K562 (cell line): ENCODE measurements at regions not wholly inside any gene's neighbourhood (a gene's known extent, or its start where the extent isn't known, plus 50 kb on each side); places are given as distances from the start of the nearest gene placed in this dataset.

Experiments
- ATAC-seq: fragments of 200-7000 bp; cut with Tn5 transposase; 3 replicates; pipeline ENCODE4 v1.9.1; 2020; ENCODE audit warnings: moderate library complexity
- BruUV-seq: library from RNA; stranded (reverse); fragments of 400-500 nt; replicated peaks from 2 replicates; lab custom pipeline; 2021; lab: Mats Ljungman, UMichigan
- CTCF ChIA-PET: fragments of 300-600 bp; formaldehyde crosslinking; extraction: SDS; loops from one replicate; lab custom pipeline; 2021; ENCODE audit warnings: low intra/inter-chr PET ratio; lab: Yijun Ruan, JAX
- POLR2A ChIA-PET: fragments of 300-600, 350-650 bp; sonication (Branson Sonifier 250); formaldehyde crosslinking; extraction: SDS; loops from one replicate; lab custom pipeline; 2021; ENCODE audit warnings: antibody characterized with exemption, inconsistent platforms; lab: Yijun Ruan, JAX
- DNase-seq, 4 experiments: peaks; one replicate each; pipeline versions ENCODE4 v3.0.0 to v3.0.0-alpha.2; 2011 to 2018; ENCODE audit warnings: low spot score in 3 of 4, mixed read lengths in 3 of 4; ENCODE audit errors: extremely low read depth in 1 of 4
- FAIRE-seq: peaks from 2 replicates; lab custom pipeline; 2011; peaks lifted over from hg19 to GRCh38; lab: Jason Lieb, UNC
- H2AFZ ChIP-seq: 2 replicates; pipeline ENCODE4 v1.6.0; 2011; ENCODE audit warnings: low read depth, low read length, control low read depth, inconsistent platforms
- H3K27ac ChIP-seq: fragments of 200-600 bp; 3 replicates; pipeline ENCODE4 v1.8.0; 2011; ENCODE audit warnings: low read depth, mild to moderate bottlenecking, control low read depth, inconsistent platforms, low read length, moderate library complexity, mixed read lengths; ENCODE audit errors: extremely low read depth
- H3K27me3 ChIP-seq, 2 experiments: fragments of 300-600 bp in 1 of 2; 2 replicates in 1 of 2; 3 replicates in 1 of 2; pipeline versions ENCODE4 v1.6.0 to v1.8.0; 2011; ENCODE audit warnings: inconsistent platforms in 2 of 2, low read length in 2 of 2, mild to moderate bottlenecking in 1 of 2, mixed read lengths in 1 of 2, moderate library complexity in 1 of 2; ENCODE audit not compliant: control insufficient read depth in 2 of 2, insufficient read depth in 2 of 2
- H3K36me3 ChIP-seq: fragments of 300-600 bp; 3 replicates; pipeline ENCODE4 v1.8.0; 2011; ENCODE audit warnings: mild to moderate bottlenecking, low read length, inconsistent platforms; ENCODE audit not compliant: control insufficient read depth, insufficient read depth
- H3K4me1 ChIP-seq, 2 experiments: fragments of 200-600 bp in 1 of 2; replicated peaks in 1 of 2; 2 replicates in 1 of 2; 3 replicates in 1 of 2; pipeline versions ENCODE4 v1.5.1 to v1.8.0; 2011; ENCODE audit warnings: inconsistent platforms in 2 of 2, low read length in 2 of 2, mild to moderate bottlenecking in 1 of 2, mixed read lengths in 1 of 2, moderate library complexity in 1 of 2; ENCODE audit not compliant: control insufficient read depth in 2 of 2, insufficient read depth in 2 of 2
- H3K4me2 ChIP-seq: 2 replicates; pipeline ENCODE4 v1.6.1; 2011; ENCODE audit warnings: low read length, control low read depth, inconsistent platforms, mixed read lengths; ENCODE audit not compliant: insufficient read depth
- H3K4me3 ChIP-seq: fragments of 200-600 bp; sonication (generic), shearing (Covaris generic); 2 replicates; pipeline ENCODE4 v1.5.1; 2016; ENCODE audit warnings: control low read depth, inconsistent platforms
- H3K79me2 ChIP-seq: fragments of 200-600 bp; 3 replicates; pipeline ENCODE4 v1.8.0; 2011; ENCODE audit warnings: low read length, inconsistent platforms; ENCODE audit not compliant: control insufficient read depth, insufficient read depth
- H3K9ac ChIP-seq, 2 experiments: 2 replicates each; pipeline versions ENCODE4 v1.6.0 to v1.6.1; 2011; ENCODE audit warnings: low read depth in 2 of 2, low read length in 2 of 2, control low read depth in 1 of 2, inconsistent platforms in 1 of 2, mild to moderate bottlenecking in 1 of 2, mixed read lengths in 1 of 2; ENCODE audit not compliant: insufficient read depth in 1 of 2
- H3K9me1 ChIP-seq: one replicate; pipeline ENCODE4 v1.6.0; 2011; ENCODE audit warnings: inconsistent platforms, mild to moderate bottlenecking, low read length, moderate library complexity; ENCODE audit not compliant: control insufficient read depth, insufficient read depth
- H3K9me3 ChIP-seq: replicated peaks from 2 replicates; pipeline ENCODE4 v1.5.1; 2011; ENCODE audit warnings: low read depth, low read length, inconsistent platforms; ENCODE audit not compliant: control insufficient read depth, insufficient read depth
- H4K20me1 ChIP-seq: replicated peaks from 2 replicates; pipeline ENCODE4 v1.6.1; 2011; ENCODE audit warnings: low read length, inconsistent platforms, mixed read lengths; ENCODE audit not compliant: control insufficient read depth, insufficient read depth
- BHLHE40 ChIP-seq: IDR thresholded peaks from 2 replicates; pipeline ENCODE4 v1.6.1; 2011; ENCODE audit warnings: low read length, improper control_type of control experiment
- CBX1 ChIP-seq: sonication (generic); IDR thresholded peaks from 2 replicates; pipeline ENCODE4 v1.6.1; 2016; ENCODE audit warnings: antibody characterized with exemption, low read depth, mild to moderate bottlenecking
- CTBP1 ChIP-seq: fragments of 450-650 bp; IDR thresholded peaks from 2 replicates; pipeline ENCODE4 v1.6.1; 2016; ENCODE audit warnings: borderline replicate concordance
- CUX1 ChIP-seq: fragments of 200-800 bp; sonication (Bioruptor generic); IDR thresholded peaks from 2 replicates; pipeline ENCODE4 v1.6.1; 2016; ENCODE audit warnings: missing genetic modification characterization, missing compliant biosample characterization
- ETS2 ChIP-seq: IDR thresholded peaks from 2 replicates; pipeline ENCODE4 v1.6.1; 2016; ENCODE audit warnings: borderline replicate concordance, missing genetic modification characterization, mild to moderate bottlenecking, moderate library complexity, missing compliant biosample characterization; ENCODE audit not compliant: poor library complexity, severe bottlenecking
- HMGXB4 ChIP-seq: sonication (generic); formaldehyde crosslinking; IDR thresholded peaks from 2 replicates; pipeline ENCODE4 v1.8.1; 2023; ENCODE audit warnings: mild to moderate bottlenecking, missing genetic modification reagents
- HNRNPUL1 ChIP-seq: fragments of 200-400 bp; formaldehyde crosslinking; IDR thresholded peaks from 2 replicates; pipeline ENCODE4 v1.6.1; 2017; ENCODE audit warnings: low read length
- HSF4 ChIP-seq: fragments of 250-450 bp; sonication (Bioruptor Pico); IDR thresholded peaks from 2 replicates; pipeline ENCODE4 v2.1.2; 2022; ENCODE audit warnings: mild to moderate bottlenecking, moderate library complexity, borderline replicate concordance
- POLR2A ChIP-seq: fragments of 450-650 bp; conservative IDR thresholded peaks from 2 replicates; pipeline ENCODE4 v1.6.1; 2016
- POLR2H ChIP-seq: IDR thresholded peaks from 2 replicates; pipeline ENCODE4 v1.6.1; 2016; ENCODE audit warnings: missing genetic modification characterization, low read depth, mild to moderate bottlenecking, control low read depth, missing compliant biosample characterization, moderate library complexity
- PRMT5 ChIP-seq: sonication (generic); formaldehyde crosslinking; IDR thresholded peaks from 2 replicates; pipeline ENCODE4 v1.5.0; 2020; ENCODE audit warnings: missing genetic modification reagents
- PTTG1 ChIP-seq: fragments of 450-650 bp; IDR thresholded peaks from 2 replicates; pipeline ENCODE4 v1.6.1; 2016; ENCODE audit warnings: low read depth, mild to moderate bottlenecking, missing genetic modification characterization, missing compliant biosample characterization
- RNF2 ChIP-seq: sonication (generic); IDR thresholded peaks from 2 replicates; pipeline ENCODE4 v1.6.1; 2016
- YY1 ChIP-seq, 3 experiments: IDR thresholded peaks; 2 replicates each; pipeline ENCODE4 v1.6.1; 2011; ENCODE audit warnings: low read length in 2 of 3, mild to moderate bottlenecking in 2 of 3, moderate library complexity in 2 of 3, borderline replicate concordance in 1 of 3, control low read depth in 1 of 3, low read depth in 1 of 3; ENCODE audit not compliant: insufficient read depth in 3 of 3, insufficient replicate concordance in 2 of 3, control insufficient read depth in 1 of 3, insufficient read length in 1 of 3; ENCODE audit errors: extremely low read depth in 1 of 3
- ZNF175 ChIP-seq: fragments of 200-800 bp; sonication (Bioruptor generic); IDR thresholded peaks from 2 replicates; pipeline ENCODE4 v1.6.1; 2016; ENCODE audit warnings: low read depth, mild to moderate bottlenecking, missing genetic modification characterization, missing compliant biosample characterization
- WGBS: fragments of 100-300 bp; shearing (Covaris generic); methylation state at CpG from one replicate; pipeline ENCODE4 v1.1.6; 2016; ENCODE audit warnings: low coverage, mixed read lengths; ENCODE audit not compliant: insufficient coverage; ENCODE audit errors: missing lambda C conversion rate; 5-methylcytosine and 5-hydroxymethylcytosine counted together
- in situ Hi-C: fragments of 300-500 bp; cut with MboI; formaldehyde crosslinking; loops from 4 replicates; pipeline ENCODE4 v1.15.0; 2018; ENCODE audit warnings: inconsistent platforms, mixed read lengths
- intact Hi-C: fragments of 100-400 bp; cut with micrococcal nuclease; formaldehyde crosslinking; loops from 2 replicates; pipeline ENCODE4 v1.14.2; 2022

GRCh38 chr9:84493284-84493947 is 152.9 kb upstream of the SLC28A3 start:
- Histone ChIP-seq H3K9me3 (no peaks in the 10 kb centered on the region), H3K36me3 (no peaks in the 10 kb centered on the region), H3K9ac (no peak overlapping the region), H4K20me1 (no peaks in the 10 kb centered on the region), H2AFZ (no peak overlapping the region), H3K9me1 (no peaks in the 10 kb centered on the region), H3K4me2 (no peak overlapping the region), H3K4me1 (no peaks in the 10 kb centered on the region), H3K27ac (no peak overlapping the region), H3K4me3 (no peak overlapping the region), H3K79me2 (no peaks in the 10 kb centered on the region), H3K27me3 (no peaks in the 10 kb centered on the region)
- BruUV-seq = no TSS peak
- DNase-seq (no peak), ATAC-seq (no peak), FAIRE-seq (no peak)
- CTCF ChIA-PET = no interaction called here
- TF ChIP-seq HMGXB4 (CRISPR knock-in tag) (no peak), POLR2A (no peak), CTBP1 (no peak), PRMT5 (CRISPR knock-in tag) (no peak), POLR2H (tag) (no peak), PTTG1 (tag) (no peak), CBX1 (no peak), CUX1 (no peak), HSF4 (CRISPR knock-in tag) (no peak), RNF2 (no peak), BHLHE40 (no peak), YY1 (IDR thresholded peaks at IDR 0.05; ENCODE audit: borderline replicate concordance in 1 of 3, control insufficient read depth in 1 of 3, extremely low read depth in 1 of 3, insufficient read depth in 3 of 3, insufficient read length in 1 of 3, insufficient replicate concordance in 2 of 3, low read depth in 1 of 3, low read length in 2 of 3) (no peak), HNRNPUL1 (no peak), ZNF175 (no peak), ETS2 (no peak)
- intact Hi-C loops (no loop called here), in situ Hi-C loops (no loop called here)
- POLR2A ChIA-PET = no interaction called here
- WGBS = 0% methylated on average over 5 of the region's 6 CpGs
